ENCODE measurements at regions not wholly inside any gene's neighbourhood (a gene's known extent, or its start where the extent isn't known, plus 50 kb on each side); places are given as distances from the start of the nearest gene placed in this dataset.

GRCh38 chr6:4503700-4504099 lies 272.5 kb upstream of the CDYL start:
- TF ChIP-seq CREB5 (CRISPR knock-in tag; IDR thresholded peaks at IDR 0.05; ENCODE audit: low read depth): no peak
- no peak for TF ChIP-seq PPARA (CRISPR knock-in tag; IDR thresholded peaks at IDR 0.05; ENCODE audit: borderline replicate concordance)
- no peak for TF ChIP-seq BACH2 (CRISPR knock-in tag; IDR thresholded peaks at IDR 0.05; ENCODE audit: borderline replicate concordance)
- TF ChIP-seq ARNTL (CRISPR knock-in tag; IDR thresholded peaks at IDR 0.05; ENCODE audit: borderline replicate concordance, low read depth): no peak
- no peak for TF ChIP-seq ZFP3 (CRISPR knock-in tag; IDR thresholded peaks at IDR 0.05)
- TF ChIP-seq ISL1 (CRISPR knock-in tag; IDR thresholded peaks at IDR 0.05): no peak
- TF ChIP-seq CSRNP3 (CRISPR knock-in tag; IDR thresholded peaks at IDR 0.05): no peak
- no peak for TF ChIP-seq SNAI2 (CRISPR knock-in tag; IDR thresholded peaks at IDR 0.05)
- no peak for TF ChIP-seq TSHZ2 (CRISPR knock-in tag; IDR thresholded peaks at IDR 0.05)
- TF ChIP-seq PATZ1 (CRISPR knock-in tag; IDR thresholded peaks at IDR 0.05; ENCODE audit: borderline replicate concordance): no peak
- TF ChIP-seq CSDC2 (CRISPR knock-in tag; IDR thresholded peaks at IDR 0.05): no peak
- TF ChIP-seq POU6F1 (CRISPR knock-in tag; IDR thresholded peaks at IDR 0.05; ENCODE audit: borderline replicate concordance, low read depth): no peak
- TF ChIP-seq ZFP30 (CRISPR knock-in tag; IDR thresholded peaks at IDR 0.05): no peak

Data from SK-N-SH treated with all-trans-retinoic acid at 6 μM for 48 hours (cell line).